ENCODE measurements at regions not wholly inside any gene's neighbourhood (a gene's known extent, or its start where the extent isn't known, plus 50 kb on each side); places are given as distances from the start of the nearest gene placed in this dataset.

- H3K4me2 ChIP-seq (ENCODE audit: insufficient read depth in 1 of 2, low read depth in 2 of 2, low read length in 2 of 2), result no peak overlapping the region
- no peaks in the 10 kb centered on the region for H3K79me1 ChIP-seq (ENCODE audit: low read depth, low read length)
- H3K9ac ChIP-seq (replicated peaks in 1 of 4; ENCODE audit: extremely low read depth in 1 of 4, low read depth in 3 of 4, low read length in 3 of 4), result no peak overlapping the region
- no peak overlapping the region for H4K8ac ChIP-seq (ENCODE audit: extremely low read depth, insufficient read depth, low read length)
- no peak for DNase-seq (ENCODE audit: low read depth in 1 of 2, low spot score in 2 of 2)
- no peak overlapping the region for H3K4me3 ChIP-seq (ENCODE audit: extremely low read depth in 1 of 4, insufficient read depth in 2 of 4, low read depth in 3 of 4, low read length in 4 of 4)
- ChIA-PET POLR2A (ENCODE audit: partially characterized antibody) (no interaction called here), CTCF (ENCODE audit: partially characterized antibody) (interaction anchor here (1.0 to 1.4 kb wide), 3 partner anchors 14 to 56 kb away, joined by 3 to 4 read pairs (median 4); no protein-coding TSS in a partner anchor)
- FAIRE-seq, result no peak
- no peaks in the 10 kb centered on the region for H3K36me3 ChIP-seq (ENCODE audit: control insufficient read depth in 2 of 4, insufficient read depth in 4 of 4, low read length in 3 of 4)
- no peaks in the 10 kb centered on the region for H3K23me2 ChIP-seq (ENCODE audit: low read depth, low read length)
- TF ChIP-seq ZNF274 (IDR thresholded peaks at IDR 0.05; ENCODE audit: borderline replicate concordance, extremely low read depth, low read length) (no peak), YY1 (IDR thresholded peaks at IDR 0.05; ENCODE audit: low read depth, low read length) (no peak), FOSL1 (IDR thresholded peaks at IDR 0.05; ENCODE audit: insufficient read depth, low read depth, low read length) (no peak), SIRT6 (IDR thresholded peaks at IDR 0.05; ENCODE audit: low read length) (no peak), JUN (IDR thresholded peaks at IDR 0.05; ENCODE audit: low read depth, low read length) (no peak)
- TF ChIP-seq, protein P1, sequence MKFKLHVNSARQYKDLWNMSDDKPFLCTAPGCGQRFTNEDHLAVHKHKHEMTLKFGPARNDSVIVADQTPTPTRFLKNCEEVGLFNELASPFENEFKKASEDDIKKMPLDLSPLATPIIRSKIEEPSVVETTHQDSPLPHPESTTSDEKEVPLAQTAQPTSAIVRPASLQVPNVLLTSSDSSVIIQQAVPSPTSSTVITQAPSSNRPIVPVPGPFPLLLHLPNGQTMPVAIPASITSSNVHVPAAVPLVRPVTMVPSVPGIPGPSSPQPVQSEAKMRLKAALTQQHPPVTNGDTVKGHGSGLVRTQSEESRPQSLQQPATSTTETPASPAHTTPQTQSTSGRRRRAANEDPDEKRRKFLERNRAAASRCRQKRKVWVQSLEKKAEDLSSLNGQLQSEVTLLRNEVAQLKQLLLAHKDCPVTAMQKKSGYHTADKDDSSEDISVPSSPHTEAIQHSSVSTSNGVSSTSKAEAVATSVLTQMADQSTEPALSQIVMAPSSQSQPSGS (IDR thresholded peaks at IDR 0.05; ENCODE audit: low read length), result no peak
- no peak overlapping the region for H2BK120ac ChIP-seq (replicated peaks; ENCODE audit: low read depth, low read length)
- no peaks in the 10 kb centered on the region for H3K9me3 ChIP-seq (ENCODE audit: insufficient read depth in 2 of 2, low read depth in 1 of 2, low read length in 1 of 2)
- no peaks in the 10 kb centered on the region for H3K79me2 ChIP-seq (ENCODE audit: control insufficient read depth in 1 of 2, insufficient read depth in 2 of 2, low read length in 2 of 2)
- no peak overlapping the region for H2AK5ac ChIP-seq (ENCODE audit: low read depth, low read length)
- H3K18ac ChIP-seq (ENCODE audit: extremely low read depth, low read length), result no peak overlapping the region
- H4K20me1 ChIP-seq (replicated peaks in 1 of 2; ENCODE audit: control insufficient read depth in 1 of 2, insufficient read depth in 2 of 2, low read length in 2 of 2), result no peaks in the 10 kb centered on the region
- H3K23ac ChIP-seq (ENCODE audit: insufficient read length), result no peak overlapping the region
- no peak overlapping the region for H4K5ac ChIP-seq (ENCODE audit: insufficient read length, low read depth, low read length)
- H3K27me3 ChIP-seq (replicated peaks in 1 of 4; ENCODE audit: control insufficient read depth in 3 of 4, extremely low read depth in 1 of 4, insufficient read depth in 3 of 4, low read length in 3 of 4), result no peaks in the 10 kb centered on the region
- WGBS, 2 experiments (ENCODE audit: extremely low coverage in 1 of 2, insufficient coverage in 1 of 2, insufficient read length in 1 of 2, insufficient replicate concordance in 2 of 2, low coverage in 1 of 2, low lambda C conversion rate in 2 of 2, missing lambda C conversion rate in 1 of 2), result 96% methylated on average over 4 of the region's 4 CpGs; no CpG with 5 or more reads in 1 of the 2 experiments
- H4K91ac ChIP-seq (replicated peaks; ENCODE audit: insufficient read length, low read length), result no peak overlapping the region
- H2BK12ac ChIP-seq (ENCODE audit: low read depth, low read length), result no peak overlapping the region
- H3K27ac ChIP-seq (ENCODE audit: low read depth, low read length), result no peak overlapping the region
- no peak overlapping the region for H2BK5ac ChIP-seq (ENCODE audit: low read depth, low read length)
- no peak overlapping the region for H3K14ac ChIP-seq (ENCODE audit: insufficient read length)
- H3K4me1 ChIP-seq (replicated peaks in 1 of 4; ENCODE audit: control insufficient read depth in 3 of 4, insufficient read depth in 4 of 4, low read length in 3 of 4), result no peaks in the 10 kb centered on the region; a peak in 1 of 7 replicates
- no peak overlapping the region for H2BK15ac ChIP-seq (ENCODE audit: low read length)
- no peak overlapping the region for H2AFZ ChIP-seq (ENCODE audit: low read length)
- no peak overlapping the region for H3K4ac ChIP-seq (replicated peaks; ENCODE audit: insufficient read length, low read depth, low read length)
- no peak overlapping the region for H2BK20ac ChIP-seq (ENCODE audit: low read length)
- no peak overlapping the region for H3K56ac ChIP-seq (replicated peaks; ENCODE audit: insufficient read length, low read depth, low read length)
Observed at GRCh38 chr17:71974051-71974450, 146.8 kb upstream of the SOX9 start.
